ENCODE measurements at regions not wholly inside any gene's neighbourhood (a gene's known extent, or its start where the extent isn't known, plus 50 kb on each side); places are given as distances from the start of the nearest gene placed in this dataset.

DNA sequence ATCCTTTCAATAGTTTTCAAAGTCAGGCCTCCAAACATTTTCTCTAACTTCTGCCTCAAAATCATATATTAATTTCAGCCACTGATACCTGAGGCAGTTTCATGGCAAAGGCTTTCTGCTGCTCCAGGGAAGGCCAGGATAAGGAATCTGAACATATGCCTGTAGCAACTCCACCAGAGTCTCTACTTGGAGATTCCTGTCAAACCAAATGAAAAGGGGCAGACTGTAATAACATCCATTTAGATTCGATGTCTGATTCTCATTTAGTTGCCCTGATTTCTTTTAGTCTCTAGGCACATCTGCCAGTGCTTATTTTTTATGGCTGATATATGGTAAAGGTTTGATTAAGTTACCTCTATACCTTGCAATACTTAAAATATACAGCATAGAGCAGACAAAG lies 109.6 kb upstream of the ZNF385D start:
- TF ChIP-seq POLR2A (IDR thresholded peaks at IDR 0.05; ENCODE audit: low read length) (no peak), GATA1 (IDR thresholded peaks at IDR 0.05; ENCODE audit: low read depth, low read length) (no peak)

All from erythroblast (primary cell).